ENCODE measurements at regions not wholly inside any gene's neighbourhood (a gene's known extent, or its start where the extent isn't known, plus 50 kb on each side); places are given as distances from the start of the nearest gene placed in this dataset.

DNA sequence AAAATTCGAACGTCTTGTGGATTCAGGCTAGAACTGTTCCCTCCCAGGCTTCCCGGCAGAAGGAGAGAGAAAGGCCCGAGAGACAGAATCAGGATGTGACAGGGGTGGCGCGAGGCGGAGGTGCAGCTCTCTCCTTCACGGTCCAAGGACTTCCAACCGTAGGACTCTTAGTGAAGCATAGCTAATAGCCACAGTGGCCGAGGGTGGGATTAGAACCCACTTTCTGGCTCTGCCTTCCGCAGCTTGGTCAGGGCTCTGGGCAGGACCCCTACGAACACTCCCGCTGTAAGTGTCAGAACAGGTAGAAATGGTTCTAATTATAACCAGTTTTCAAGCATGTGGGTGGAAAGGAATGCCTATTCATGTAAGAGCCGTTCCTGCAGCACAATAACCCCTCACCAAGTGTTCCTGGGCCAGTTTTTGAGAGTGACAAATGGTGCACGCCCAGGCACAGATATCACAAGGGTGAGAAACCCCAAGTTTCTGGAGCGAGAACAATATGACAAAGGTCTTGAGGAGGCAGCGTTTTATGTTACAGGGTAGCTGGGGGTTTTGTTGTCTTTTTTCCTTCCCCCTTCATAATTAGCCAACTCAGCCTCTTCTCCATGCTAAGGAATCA is 86.4 kb downstream of the SYF2 start:
- Histone ChIP-seq H2AFZ (ENCODE audit: low read length) (no peak overlapping the region), H3K9ac (ENCODE audit: insufficient read depth, low read depth, low read length) (no peak overlapping the region), H3K36me3 (replicated peaks in 1 of 2; ENCODE audit: control insufficient read depth in 1 of 2, insufficient read depth in 2 of 2, low read length in 2 of 2) (no peaks in the 10 kb centered on the region), H3K27me3 (ENCODE audit: control insufficient read depth in 1 of 2, insufficient read depth in 2 of 2, low read length in 2 of 2) (no peaks in the 10 kb centered on the region), H3K4me2 (ENCODE audit: low read depth, low read length) (no peak overlapping the region), H3K4me1 (ENCODE audit: insufficient read depth, low read length) (peaks cover 29% of the 10 kb centered on the region), H4K20me1 (ENCODE audit: insufficient read depth, low read length) (no peaks in the 10 kb centered on the region), H3K9me3 (ENCODE audit: low read length) (no peaks in the 10 kb centered on the region), H3K79me2 (ENCODE audit: insufficient read depth, low read length) (no peaks in the 10 kb centered on the region), H3K27ac (ENCODE audit: extremely low read length, insufficient read depth, low read length) (no peak overlapping the region), H3K4me3 (replicated peaks in 1 of 3; ENCODE audit: insufficient read depth in 1 of 3, low read depth in 2 of 3, low read length in 3 of 3) (no peak overlapping the region)
- ATAC-seq (no peak), FAIRE-seq (no peak), DNase-seq (ENCODE audit: low spot score) (no peak)
- in situ Hi-C loops (cut with HindIII; ENCODE audit: extremely low pct_ligation_motif_present, low pct_unique_long_range_greater_than_20kb) (no loop called here), intact Hi-C loops (cut with micrococcal nuclease; ENCODE audit: unreplicated experiment) (no loop called here)
- BruUV-seq (replicated peaks), result no TSS peak
- WGBS (ENCODE audit: low lambda C conversion rate), result 85% methylated on average over 15 of the region's 17 CpGs
- CTCF ChIA-PET (ENCODE audit: low intra/inter-chr PET ratio, low total read pairs), result no interaction called here
- no peak for TF ChIP-seq MEIS1 (CRISPR knock-in tag; IDR thresholded peaks at IDR 0.05; ENCODE audit: borderline replicate concordance)
- TF ChIP-seq ZNF607 (CRISPR knock-in tag; IDR thresholded peaks at IDR 0.05; ENCODE audit: borderline replicate concordance), result no peak
- no peak for TF ChIP-seq KDM6A (CRISPR knock-in tag; IDR thresholded peaks at IDR 0.05; ENCODE audit: low read depth)
- no peak for TF ChIP-seq PBX2 (CRISPR knock-in tag; IDR thresholded peaks at IDR 0.05)
- no peak for TF ChIP-seq SNRNP70 (IDR thresholded peaks at IDR 0.05; ENCODE audit: low read depth, low read length)
- POLR2A ChIA-PET, result interaction anchor here (0.5 to 0.6 kb wide), 2 partner anchors 22 to 83 kb away, joined by 3 read pairs; no protein-coding TSS in a partner anchor

DNA sequence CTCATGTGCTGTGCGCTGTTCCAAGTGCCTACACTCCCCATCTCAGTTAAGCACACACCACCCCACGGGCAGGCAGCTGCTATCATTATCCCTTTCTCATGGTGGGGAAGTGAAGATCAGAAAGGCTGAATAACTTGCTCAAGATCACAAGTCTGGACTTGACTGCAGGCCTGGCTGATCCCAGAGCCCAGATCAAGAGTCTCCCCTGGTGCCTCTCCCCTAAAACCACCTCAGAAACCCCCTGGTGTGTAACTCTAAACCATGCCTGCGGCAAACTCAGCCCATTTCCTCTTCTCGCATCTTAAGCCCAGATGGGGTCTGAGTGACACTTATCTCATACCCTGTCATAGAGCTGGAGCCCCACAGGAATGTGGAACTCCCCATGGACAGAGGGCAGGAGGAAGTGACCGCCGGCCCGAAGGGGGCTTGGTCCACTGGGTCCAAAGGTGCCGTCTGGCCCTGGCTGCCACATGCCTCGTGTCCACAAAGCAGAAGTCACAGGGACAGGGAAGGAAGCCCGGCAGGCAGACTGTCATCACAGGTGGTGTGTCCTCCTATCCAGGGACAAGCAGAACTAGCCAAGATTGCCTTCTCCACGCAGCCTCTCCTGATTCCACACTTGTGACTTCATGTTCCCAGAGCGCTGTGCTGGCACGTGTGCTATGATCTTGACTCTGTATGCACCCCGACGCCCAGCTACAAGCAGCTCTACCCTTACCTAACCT is 92.1 kb downstream of the SYF2 start:
- Histone ChIP-seq H3K9me3 (ENCODE audit: low read length) (no peaks in the 10 kb centered on the region), H3K27me3 (ENCODE audit: control insufficient read depth in 1 of 2, insufficient read depth in 2 of 2, low read length in 2 of 2) (no peaks in the 10 kb centered on the region), H2AFZ (ENCODE audit: low read length) (no peak overlapping the region), H3K4me1 (ENCODE audit: insufficient read depth, low read length) (peaks cover 45% of the 10 kb centered on the region), H3K36me3 (replicated peaks in 1 of 2; ENCODE audit: control insufficient read depth in 1 of 2, insufficient read depth in 2 of 2, low read length in 2 of 2) (no peaks in the 10 kb centered on the region), H3K4me2 (ENCODE audit: low read depth, low read length) (peak overlapping the region; percentile 58), H4K20me1 (ENCODE audit: insufficient read depth, low read length) (no peaks in the 10 kb centered on the region), H3K27ac (ENCODE audit: extremely low read length, insufficient read depth, low read length) (peak overlapping the region; percentile 36), H3K4me3 (replicated peaks in 1 of 3; ENCODE audit: insufficient read depth in 1 of 3, low read depth in 2 of 3, low read length in 3 of 3) (peak overlapping the region in 2 of 3 experiments; percentile 10 to 42; a peak in 2 of 6 replicates), H3K79me2 (ENCODE audit: insufficient read depth, low read length) (no peaks in the 10 kb centered on the region), H3K9ac (ENCODE audit: insufficient read depth, low read depth, low read length) (peak overlapping the region; percentile 11; the same call in 1 of the 2 replicates)
- in situ Hi-C loops (cut with HindIII; ENCODE audit: extremely low pct_ligation_motif_present, low pct_unique_long_range_greater_than_20kb), result no loop called here
- ATAC-seq (peak; percentile 86), FAIRE-seq (no peak), DNase-seq (ENCODE audit: low spot score) (peak; percentile 55)
- ChIA-PET POLR2A (interaction anchor here (1.2 to 2.8 kb wide), 3 partner anchors 9 to 50 kb away, joined by 3 to 12 read pairs (median 4); no protein-coding TSS in a partner anchor), CTCF (ENCODE audit: low intra/inter-chr PET ratio, low total read pairs) (no interaction called here)
- BruUV-seq (replicated peaks), result no TSS peak
- intact Hi-C loops (cut with micrococcal nuclease; ENCODE audit: unreplicated experiment), result no loop called here
- WGBS (ENCODE audit: low lambda C conversion rate), result 23% methylated on average over 11 of the region's 15 CpGs
- TF ChIP-seq ZNF138 (CRISPR knock-in tag; IDR thresholded peaks at IDR 0.05; ENCODE audit: low read depth) (no peak), SIN3A (IDR thresholded peaks at IDR 0.05; ENCODE audit: borderline replicate concordance, low read depth, low read length) (no peak), ZNF746 (CRISPR knock-in tag; IDR thresholded peaks at IDR 0.05) (peak; percentile 56; the same call in 1 of the 2 replicates), ESRRA (CRISPR knock-in tag; IDR thresholded peaks at IDR 0.05; ENCODE audit: low read depth) (peak; percentile 69; the same call in 1 of the 2 replicates), TMF1 (CRISPR knock-in tag; IDR thresholded peaks at IDR 0.05; ENCODE audit: low read depth) (no peak)
- TF ChIP-seq, protein P1, sequence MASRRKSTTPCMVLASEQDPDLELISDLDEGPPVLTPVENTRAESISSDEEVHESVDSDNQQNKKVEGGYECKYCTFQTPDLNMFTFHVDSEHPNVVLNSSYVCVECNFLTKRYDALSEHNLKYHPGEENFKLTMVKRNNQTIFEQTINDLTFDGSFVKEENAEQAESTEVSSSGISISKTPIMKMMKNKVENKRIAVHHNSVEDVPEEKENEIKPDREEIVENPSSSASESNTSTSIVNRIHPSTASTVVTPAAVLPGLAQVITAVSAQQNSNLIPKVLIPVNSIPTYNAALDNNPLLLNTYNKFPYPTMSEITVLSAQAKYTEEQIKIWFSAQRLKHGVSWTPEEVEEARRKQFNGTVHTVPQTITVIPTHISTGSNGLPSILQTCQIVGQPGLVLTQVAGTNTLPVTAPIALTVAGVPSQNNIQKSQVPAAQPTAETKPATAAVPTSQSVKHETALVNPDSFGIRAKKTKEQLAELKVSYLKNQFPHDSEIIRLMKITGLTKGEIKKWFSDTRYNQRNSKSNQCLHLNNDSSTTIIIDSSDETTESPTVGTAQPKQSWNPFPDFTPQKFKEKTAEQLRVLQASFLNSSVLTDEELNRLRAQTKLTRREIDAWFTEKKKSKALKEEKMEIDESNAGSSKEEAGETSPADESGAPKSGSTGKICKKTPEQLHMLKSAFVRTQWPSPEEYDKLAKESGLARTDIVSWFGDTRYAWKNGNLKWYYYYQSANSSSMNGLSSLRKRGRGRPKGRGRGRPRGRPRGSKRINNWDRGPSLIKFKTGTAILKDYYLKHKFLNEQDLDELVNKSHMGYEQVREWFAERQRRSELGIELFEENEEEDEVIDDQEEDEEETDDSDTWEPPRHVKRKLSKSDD (CRISPR knock-in tag; IDR thresholded peaks at IDR 0.05; ENCODE audit: low read depth), result peak; percentile 61; the same call in 1 of the 2 replicates
- TF ChIP-seq, protein P2, sequence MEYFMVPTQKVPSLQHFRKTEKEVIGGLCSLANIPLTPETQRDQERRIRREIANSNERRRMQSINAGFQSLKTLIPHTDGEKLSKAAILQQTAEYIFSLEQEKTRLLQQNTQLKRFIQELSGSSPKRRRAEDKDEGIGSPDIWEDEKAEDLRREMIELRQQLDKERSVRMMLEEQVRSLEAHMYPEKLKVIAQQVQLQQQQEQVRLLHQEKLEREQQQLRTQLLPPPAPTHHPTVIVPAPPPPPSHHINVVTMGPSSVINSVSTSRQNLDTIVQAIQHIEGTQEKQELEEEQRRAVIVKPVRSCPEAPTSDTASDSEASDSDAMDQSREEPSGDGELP (IDR thresholded peaks at IDR 0.05; ENCODE audit: borderline replicate concordance, low read depth), result no peak

Data from HepG2 (cell line).